Globus pallidus (tissue), 1 donor: ENCODE measurements at regions not wholly inside any gene's neighbourhood (a gene's known extent, or its start where the extent isn't known, plus 50 kb on each side); places are given as distances from the start of the nearest gene placed in this dataset.
"Not testable (repeated sequence)": the region's sequence is repeated elsewhere in the genome, so short reads cannot be mapped to it uniquely, and the experiment has no call there.

ENCODE experiments used
- DNase-seq: peaks from one replicate; pipeline ENCODE4 v3.0.0-alpha.2; 2015; ENCODE audit warnings: low spot score

DNA sequence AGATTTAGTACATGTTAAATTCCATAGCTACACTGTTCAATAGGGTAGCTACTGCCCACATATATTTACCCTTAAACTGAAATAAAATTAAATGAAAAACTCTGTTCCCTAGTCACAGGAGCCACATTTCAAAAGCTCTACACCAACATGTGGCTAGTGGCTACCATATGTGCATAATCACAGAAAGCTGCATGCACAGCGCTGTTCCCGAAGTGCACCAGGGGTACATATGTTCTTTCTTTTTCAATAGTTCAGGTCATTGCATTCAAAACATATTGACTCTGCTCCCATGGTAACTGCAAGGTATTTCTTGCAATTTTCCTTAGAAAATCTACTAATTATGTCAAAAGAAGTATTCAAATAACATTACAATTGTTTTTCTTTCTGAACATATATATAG, 591.2 kb downstream of the PDHA2 start:
- DNase-seq: no peak

DNA sequence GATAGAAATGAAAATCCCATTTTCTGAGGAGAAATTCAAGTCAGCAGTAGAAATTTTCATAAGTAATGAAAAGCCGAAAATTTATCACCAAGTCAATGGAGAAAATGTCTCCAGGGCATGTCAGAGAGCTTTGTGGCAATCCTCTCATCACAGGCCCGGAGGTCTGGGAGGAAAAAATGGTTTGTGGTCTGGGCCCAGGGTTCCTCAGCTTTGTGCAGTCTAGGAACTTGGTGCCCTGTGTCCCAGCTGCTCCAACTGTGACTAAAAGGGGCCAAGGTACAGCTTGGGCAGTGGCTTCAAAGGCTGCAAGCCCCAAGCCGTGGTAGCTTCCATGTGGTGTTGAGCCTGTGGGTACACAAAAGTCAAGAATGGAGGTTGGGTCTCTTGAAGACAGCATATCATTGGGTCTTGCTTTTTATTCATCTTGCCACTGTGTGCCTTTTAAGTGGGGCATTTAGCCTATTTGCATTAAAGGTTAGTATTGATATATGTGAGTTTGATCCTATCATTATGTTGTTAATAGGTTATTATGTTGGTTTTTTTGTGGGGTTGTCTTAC, 608.5 kb downstream of the PDHA2 start:
- DNase-seq: no peak

DNA sequence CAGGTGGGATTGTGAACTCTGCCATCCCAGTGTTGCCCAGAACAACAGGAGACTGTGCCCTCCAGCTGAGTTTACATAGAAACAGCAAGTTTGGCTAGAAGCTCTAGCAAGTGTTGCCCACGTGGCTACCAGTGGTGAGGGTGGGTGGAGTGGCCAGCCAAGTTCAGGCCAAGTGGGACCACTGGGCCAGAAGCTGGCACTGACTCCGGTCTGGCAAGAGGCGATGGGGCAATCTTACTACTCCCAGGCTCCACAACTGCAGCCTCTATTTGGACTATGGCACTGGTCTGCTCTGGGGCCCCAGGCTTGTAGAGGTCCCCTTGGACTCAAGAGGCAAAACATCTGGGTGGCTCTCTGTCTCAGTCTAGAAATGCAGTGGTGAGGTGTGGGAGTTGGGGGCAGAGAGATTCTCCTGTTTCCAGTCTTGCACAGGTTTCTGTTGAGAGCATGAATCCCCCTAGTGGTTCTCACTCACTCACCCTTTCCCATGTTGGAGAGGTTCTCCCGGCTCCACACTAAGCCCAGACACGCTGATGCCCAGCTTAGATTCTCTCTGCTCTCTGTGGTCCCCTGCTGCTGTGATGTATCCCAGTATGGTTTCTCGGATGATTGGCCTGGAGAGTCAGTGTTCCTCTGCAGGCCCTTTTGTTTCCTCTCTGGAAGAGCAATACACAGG, 615.3 kb downstream of the PDHA2 start:
- DNase-seq: no peak

DNA sequence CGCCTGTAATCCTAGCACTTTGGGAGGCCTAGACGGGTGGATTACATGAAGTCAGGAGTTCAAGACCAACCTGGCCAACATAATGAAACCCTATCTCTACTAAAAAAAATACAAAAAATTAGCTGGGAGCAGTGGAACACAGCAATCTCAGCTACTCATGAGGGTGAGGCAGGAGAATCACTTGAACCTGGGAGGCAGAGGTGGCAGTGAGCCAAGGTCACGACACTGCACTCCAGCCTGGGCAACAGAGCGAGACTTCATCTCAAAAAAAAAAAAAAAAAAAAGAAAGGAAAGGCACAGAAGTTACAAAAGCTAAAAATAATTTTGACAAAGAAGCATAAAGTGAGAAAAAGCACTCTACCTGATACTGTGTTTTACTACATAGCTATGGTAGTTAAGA, 618.1 kb downstream of the PDHA2 start:
- DNase-seq: not testable (repeated sequence)

DNA sequence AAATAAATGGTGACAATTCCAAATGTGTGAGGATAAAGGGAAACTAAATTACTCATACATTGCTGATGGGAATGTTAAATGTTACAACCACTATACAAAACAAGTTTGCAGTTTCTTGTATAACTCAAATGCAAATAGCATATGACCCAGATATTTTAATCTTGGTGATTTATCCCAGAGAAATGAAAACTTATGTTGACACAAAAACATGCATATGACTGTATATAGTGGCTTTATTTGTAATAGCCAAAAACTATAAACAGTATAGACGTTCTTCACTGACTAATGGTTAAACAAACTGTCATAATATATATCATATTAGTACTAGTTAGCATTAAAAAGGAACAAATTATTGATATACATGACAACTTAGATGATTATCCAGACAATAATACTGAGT, 619.2 kb downstream of the PDHA2 start:
- DNase-seq: no peak

GRCh38 chr4:96465834-96466233, 625.9 kb downstream of the PDHA2 start:
- no peak for DNase-seq

- no peak for DNase-seq
These were observed 632.3 kb downstream of the PDHA2 start for GRCh38 chr4:96471956-96472867.

DNA sequence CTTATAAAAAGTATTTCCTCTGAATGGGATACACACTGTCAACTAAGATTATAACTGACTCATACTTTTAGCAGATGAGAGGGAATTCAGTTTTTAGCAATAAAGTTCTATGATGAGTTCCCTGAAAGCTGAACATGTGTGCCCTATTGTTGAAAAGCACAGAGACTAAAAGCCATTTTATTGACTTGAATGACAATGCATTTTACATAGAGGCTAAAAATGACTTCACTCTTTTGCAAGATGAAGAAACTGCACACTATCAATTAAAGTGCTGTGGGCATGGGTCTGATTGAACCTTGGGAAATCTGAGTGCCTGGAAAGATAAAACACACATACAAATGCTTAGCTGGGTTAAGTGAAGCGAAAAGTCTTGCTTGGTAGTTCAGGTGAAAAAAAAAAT, 633.4 kb downstream of the PDHA2 start:
- no peak for DNase-seq

DNA sequence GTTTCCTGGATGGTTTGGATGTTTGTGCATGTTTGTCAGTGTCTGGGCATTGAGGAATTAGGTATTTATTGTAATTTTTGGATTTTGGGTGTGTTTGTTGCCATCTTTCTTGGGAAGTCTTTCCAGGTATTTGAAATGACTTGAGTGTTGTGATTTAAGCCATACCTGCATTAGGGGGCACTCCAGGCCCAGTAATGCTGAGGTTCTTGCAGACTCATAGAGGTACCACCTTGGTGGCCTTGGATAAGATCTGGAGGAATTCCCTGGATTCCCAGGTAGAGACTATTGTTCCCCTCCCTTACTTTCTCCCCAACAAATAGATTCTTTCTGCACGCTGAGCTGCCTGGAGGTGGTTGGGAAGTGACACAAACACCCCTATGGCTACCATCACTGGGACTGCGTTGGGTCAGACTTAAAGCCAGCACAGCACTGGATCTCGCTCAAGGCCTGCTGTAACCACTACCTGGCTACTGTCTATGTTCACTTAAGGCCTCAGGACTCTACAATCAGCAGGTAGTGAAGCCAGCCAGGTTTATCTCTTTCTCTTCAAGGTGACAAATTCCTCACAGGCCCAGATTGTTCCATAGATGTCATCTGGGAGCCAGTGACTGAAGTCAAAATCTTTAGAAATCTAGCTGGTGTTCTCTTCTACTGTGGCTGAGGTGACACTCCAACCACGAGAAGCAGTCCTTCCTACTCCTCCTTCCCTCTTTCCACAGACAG, 643.6 kb downstream of the PDHA2 start:
- no peak for DNase-seq

DNA sequence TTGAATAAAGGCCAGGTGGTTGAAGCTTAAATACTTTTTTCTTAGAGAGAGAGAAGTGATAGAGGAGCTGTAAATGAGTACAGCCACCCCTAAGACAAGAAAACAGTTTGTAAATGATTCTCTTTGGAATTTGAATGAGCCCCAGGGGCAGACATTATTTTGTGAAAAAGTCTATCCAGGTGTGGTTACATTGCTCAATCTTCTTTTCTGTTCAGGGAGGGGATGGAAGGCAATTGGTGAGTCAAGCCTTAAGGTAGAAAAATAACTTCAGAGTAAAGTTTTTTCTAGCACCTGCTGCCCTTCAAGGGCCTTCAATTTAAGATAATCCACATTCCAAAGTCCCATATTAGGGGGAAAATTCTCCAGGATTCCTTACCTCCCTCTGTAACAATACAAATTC, 646.7 kb downstream of the PDHA2 start:
- no peak for DNase-seq

DNA sequence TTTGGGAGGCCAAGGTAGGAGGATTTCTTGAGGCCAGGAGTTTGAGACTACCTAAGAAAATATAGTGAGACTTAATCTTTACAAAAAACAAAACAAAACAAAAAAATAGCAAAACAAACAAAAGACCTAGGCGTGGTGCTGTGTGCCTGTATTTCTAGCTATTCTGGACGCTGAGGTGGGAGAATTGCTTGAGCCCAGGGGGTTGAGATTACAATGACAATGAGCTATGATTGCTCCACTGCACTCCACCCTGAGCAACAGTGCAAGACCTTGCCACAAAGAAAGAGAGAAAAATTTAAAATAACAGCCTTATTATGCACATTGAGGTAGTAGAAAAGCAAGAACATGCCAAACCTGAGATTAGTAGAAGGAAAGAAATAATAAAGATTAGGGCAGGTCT, 657.7 kb downstream of the PDHA2 start:
- DNase-seq: no peak

DNA sequence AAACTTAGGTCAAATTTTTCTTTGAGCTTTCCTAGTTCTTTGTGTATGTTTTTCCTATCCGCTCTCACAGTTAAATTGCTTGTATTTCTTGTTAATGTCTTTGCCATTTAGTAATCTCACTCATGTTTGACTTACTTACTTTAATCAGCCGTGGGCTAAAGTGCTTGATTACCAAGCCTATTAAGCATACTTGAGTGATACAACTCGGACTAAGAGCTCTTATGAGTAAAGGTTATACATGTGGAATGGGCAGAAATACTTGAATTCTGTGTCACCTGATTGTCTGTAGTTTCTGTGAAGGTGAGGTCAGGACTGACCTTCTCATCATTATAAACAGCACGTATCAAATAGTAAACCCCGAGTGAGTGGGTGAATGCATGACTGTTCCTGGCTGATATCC, 664.5 kb downstream of the PDHA2 start:
- no peak for DNase-seq

DNA sequence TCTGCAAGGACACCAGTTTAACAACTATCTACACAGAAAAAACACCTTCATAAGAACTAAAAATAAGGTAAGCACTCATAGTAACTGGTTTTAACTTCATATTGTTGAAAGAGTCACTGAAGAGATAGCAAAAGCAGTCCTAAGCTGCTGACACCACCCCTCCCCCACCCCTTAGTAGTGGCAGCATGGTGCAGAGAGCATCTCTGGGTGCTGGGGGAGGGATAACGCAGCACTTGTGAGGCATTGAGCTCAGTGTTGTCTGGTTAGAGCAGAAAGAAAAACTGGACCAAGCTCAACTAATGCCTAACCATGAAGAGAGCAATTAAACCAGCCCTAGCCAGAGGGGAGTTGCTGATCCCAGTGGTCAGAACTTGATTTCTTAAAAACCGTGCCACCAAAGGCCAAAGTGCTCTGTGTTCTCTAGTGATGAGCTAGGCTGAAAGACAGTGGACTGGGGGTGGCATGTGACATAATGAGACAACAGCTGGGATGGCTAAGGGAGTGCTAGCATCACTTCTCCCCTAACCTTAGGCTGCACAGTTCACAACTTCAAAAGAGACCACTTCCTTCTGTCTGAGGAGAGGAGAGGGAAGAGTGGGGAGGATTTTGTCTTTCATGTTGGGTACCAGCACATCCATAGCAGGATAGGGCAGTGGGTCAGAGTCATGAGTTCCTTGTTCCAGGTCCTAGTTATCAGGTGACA, 669.3 kb downstream of the PDHA2 start:
- no peak for DNase-seq

DNA sequence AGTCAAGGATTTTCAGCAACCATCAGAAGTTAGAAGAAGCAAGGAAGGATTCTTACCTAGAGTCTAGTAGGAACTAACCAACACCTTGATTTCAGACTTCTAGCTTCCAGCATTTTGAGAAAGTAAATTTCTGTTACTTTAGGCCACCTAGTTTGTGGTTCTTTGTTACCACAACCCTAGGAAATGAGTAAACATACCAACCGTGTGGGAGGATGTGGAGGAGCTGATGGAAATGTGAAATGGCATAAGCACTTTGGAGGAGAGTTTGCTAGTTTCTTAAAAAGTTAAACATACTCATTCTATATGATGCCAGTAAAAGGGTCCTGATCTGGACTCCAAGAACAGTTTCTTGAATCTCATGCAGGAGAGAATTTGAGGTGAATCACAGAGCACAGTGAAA, 679.4 kb downstream of the PDHA2 start:
- no peak for DNase-seq

- no peak for DNase-seq
These were observed 681.2 kb downstream of the PDHA2 start for GRCh38 chr4:96521046-96521536.

- DNase-seq: no peak
These were observed 683.7 kb downstream of the PDHA2 start for GRCh38 chr4:96523611-96524010.

GRCh38 chr4:96524311-96524875, 684.5 kb downstream of the PDHA2 start:
- no peak for DNase-seq

- DNase-seq: no peak
These were observed 686.0 kb downstream of the PDHA2 start for GRCh38 chr4:96525898-96526297.

DNA sequence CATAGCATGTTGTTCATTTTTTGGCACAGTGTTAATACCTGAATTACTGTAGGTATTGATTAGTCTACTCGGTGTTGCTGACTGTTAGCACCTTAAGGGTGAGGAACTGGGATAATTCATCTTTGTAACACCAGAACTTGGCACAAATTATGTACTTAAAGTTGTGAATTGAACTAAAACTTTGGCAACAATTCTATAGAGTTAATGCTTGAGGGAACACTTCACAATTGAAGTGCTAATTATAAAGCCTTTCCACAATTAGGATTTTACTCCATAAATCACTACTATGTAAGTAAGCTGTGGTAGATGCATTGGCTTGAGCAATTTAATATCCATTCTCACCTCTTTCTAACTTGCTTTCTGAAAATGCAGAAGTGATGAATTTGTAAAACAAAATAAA, 686.7 kb downstream of the PDHA2 start:
- no peak for DNase-seq

DNA sequence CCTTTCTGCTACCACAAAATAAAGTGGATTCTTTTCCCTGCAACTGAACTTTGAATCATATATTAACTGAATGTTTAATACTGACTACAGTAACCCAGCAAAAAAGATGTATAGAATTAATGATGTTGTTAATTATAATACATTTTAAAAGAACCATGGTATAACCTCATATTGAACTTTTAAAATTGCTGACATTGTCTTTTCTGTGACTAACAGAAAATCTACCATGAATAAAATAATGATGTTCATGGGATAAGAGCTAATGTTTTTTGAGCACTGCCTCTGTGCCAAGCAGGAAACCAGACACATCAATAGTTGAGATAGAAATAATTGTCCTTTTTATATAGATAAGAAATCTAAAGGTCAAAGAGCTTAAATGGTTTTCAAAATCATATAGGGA, 691.9 kb downstream of the PDHA2 start:
- no peak for DNase-seq

- peak; percentile 87 for DNase-seq
These were observed 703.5 kb downstream of the PDHA2 start for GRCh38 chr4:96543346-96543745.
